Embryonic facial prominence (tissue), 1 donor: ENCODE measurements at regions not wholly inside any gene's neighbourhood (a gene's known extent, or its start where the extent isn't known, plus 50 kb on each side); places are given as distances from the start of the nearest gene placed in this dataset.

Source experiments
- DNase-seq: peaks from one replicate; pipeline ENCODE4 v3.0.0-alpha.2; 2016; ENCODE audit errors: extremely low spot score

GRCh38 chr17:72342627-72343527 is 222.1 kb downstream of the SOX9 start:
- DNase-seq: no peak

- DNase-seq: no peak
Measured at GRCh38 chr17:72343911-72344310, 223.1 kb downstream of the SOX9 start.

- no peak for DNase-seq
Measured at GRCh38 chr17:72344613-72345012, 223.8 kb downstream of the SOX9 start.

DNA sequence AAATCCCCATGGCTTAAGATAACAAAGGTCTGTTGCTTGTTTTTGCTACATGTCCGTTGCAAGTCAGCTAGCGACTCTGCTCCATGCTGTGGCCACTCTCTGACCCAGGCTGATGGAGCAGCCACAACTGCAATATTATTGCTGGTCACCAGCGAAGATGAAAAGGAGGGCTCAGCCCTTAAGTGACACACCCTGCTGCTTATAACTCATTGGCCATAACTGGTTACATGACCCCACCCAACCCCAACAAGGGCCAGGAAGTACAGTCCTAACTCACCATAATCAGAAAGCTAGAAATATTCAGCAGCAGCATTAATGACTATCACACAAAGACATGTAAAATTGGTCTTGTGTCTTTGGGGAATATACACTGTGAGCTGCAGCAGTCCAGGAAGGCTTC is 224.3 kb downstream of the SOX9 start:
- DNase-seq: no peak

GRCh38 chr17:72345536-72345935 is 224.7 kb downstream of the SOX9 start:
- no peak for DNase-seq

DNA sequence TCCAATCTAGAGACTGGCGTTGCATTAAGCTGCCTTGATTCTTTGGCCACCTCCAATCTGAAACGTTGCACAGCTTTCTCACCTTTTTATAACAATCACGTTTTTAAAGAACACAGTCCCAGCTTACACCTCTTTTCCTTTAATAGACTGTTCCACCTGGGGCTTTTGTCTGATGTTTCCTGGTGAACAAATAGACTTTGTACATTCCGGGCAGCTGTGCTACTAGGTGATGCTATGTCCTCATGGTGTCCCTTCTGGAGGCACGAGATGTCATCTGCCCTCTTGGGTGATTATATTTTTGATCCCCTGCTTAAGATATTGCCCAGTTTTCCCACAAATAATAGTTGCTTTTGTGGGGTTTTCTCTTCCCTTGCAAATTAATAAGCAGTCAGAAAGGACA is 225.5 kb downstream of the SOX9 start:
- no peak for DNase-seq

DNA sequence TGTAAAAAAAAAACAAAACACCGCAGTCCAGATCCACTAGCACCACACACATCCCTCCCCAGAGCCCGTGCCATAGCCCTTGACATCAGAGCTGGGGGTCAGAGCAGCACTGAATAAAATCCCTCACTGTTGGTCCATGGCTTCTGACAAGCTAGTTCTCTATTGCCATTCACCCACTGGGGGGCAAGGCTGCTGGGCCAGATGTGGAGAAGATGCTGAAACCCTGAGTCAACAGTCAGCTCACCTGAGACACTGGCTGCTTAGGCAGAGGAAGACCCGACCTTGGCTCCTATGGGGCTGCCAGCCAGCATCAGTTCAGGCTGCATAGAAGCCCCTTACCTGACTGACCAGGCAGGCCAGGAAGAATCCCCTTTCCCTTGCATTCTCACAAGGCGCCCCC is 228.2 kb downstream of the SOX9 start:
- DNase-seq: no peak

- DNase-seq: no peak
Measured at GRCh38 chr17:72349491-72349995, 228.7 kb downstream of the SOX9 start.

- no peak for DNase-seq
Measured at GRCh38 chr17:72350073-72350472, 229.3 kb downstream of the SOX9 start.

- DNase-seq: no peak
Measured at GRCh38 chr17:72351365-72351764, 230.5 kb downstream of the SOX9 start.

DNA sequence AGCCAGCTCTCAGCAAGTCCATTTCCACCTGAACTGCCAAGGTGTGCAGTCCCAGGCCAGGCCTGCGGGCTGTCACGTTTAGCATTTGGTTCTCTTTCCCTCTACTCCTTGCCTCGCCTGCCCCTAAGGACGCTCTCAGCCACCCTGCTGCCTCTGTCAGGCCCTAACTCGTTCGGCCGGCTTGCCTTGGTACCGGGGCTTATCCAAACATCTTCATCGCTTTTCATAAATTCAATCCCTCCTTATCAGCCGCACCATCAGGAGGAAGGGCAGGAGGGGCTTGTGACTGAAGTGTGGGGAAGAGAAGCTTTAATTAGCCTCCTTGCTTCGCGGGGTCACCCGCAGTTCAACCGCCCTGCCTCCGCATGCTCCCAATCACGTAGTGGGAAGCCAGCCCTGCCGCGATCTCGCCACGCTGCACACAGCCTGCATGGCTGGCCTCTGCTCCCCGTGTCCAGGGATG is 231.1 kb downstream of the SOX9 start:
- no peak for DNase-seq

GRCh38 chr17:72353502-72353901 is 232.7 kb downstream of the SOX9 start:
- DNase-seq: no peak

DNA sequence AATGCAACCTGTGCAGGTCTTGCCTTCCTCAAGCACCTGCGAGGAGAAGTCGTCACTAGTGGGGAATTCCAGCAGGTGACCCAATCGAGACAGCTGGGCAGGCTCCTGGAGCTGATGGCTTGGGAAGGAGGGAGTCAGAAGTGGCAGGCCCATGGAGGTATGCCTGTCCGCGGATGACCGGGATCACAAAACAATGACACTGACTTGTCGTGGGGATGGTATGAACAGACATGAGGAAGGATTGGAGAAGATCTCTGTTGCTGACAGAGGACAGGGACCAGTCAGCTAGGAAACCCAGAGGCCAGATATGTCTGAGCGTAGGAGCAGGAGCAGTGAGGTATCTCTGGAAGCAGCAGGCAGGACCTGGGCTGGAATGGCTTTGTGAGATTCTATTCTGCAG is 233.3 kb downstream of the SOX9 start:
- DNase-seq: no peak

DNA sequence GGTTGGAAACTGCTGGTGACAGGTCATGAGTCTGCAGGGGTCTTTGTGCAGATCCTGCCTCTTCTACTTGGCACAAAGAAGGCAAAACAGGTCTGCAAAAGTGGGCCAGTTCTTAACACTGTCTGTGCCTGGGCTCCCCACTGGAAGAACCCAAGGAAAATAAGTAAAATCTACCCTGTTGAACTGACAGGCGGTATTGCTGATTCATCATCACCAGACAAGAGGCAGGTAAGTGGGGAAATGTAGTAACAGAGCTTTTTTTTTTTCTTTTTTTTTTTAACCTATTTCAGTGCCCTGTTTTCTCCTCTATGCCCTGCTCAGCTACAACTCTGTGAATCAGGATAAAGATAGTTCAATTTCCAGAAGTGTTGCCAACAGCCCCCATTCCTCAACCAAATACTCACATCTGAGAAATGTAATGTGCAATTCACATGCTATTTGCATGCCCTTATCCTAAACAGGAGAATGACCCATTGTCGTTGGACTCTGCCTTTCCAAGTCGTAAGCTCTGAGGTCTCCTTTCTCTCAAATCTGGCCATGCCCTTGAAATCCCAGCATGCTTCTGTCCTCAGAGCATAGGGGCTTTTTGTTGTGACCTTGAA is 237.0 kb downstream of the SOX9 start:
- no peak for DNase-seq

DNA sequence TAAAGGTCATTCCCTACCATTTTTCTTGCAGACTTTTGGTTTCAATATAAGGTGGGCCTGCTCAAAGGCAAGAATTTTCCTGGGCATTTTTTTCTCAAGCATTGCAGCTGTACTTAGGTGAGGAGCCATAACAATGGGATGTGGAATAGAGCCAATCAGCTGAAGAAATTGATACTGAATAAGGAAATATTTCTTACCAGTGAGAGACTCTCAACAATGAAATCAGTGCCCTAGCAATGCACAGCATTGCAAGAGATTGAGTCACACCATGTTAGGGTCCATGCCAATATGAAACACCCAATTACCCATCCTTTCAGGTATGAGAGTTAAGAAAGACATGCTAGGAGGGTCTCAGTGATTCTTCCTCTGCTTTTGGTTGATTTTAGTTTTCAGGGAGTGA is 237.6 kb downstream of the SOX9 start:
- DNase-seq: no peak

GRCh38 chr17:72359274-72359673 is 238.5 kb downstream of the SOX9 start:
- no peak for DNase-seq

GRCh38 chr17:72359811-72360210 is 239.0 kb downstream of the SOX9 start:
- no peak for DNase-seq

DNA sequence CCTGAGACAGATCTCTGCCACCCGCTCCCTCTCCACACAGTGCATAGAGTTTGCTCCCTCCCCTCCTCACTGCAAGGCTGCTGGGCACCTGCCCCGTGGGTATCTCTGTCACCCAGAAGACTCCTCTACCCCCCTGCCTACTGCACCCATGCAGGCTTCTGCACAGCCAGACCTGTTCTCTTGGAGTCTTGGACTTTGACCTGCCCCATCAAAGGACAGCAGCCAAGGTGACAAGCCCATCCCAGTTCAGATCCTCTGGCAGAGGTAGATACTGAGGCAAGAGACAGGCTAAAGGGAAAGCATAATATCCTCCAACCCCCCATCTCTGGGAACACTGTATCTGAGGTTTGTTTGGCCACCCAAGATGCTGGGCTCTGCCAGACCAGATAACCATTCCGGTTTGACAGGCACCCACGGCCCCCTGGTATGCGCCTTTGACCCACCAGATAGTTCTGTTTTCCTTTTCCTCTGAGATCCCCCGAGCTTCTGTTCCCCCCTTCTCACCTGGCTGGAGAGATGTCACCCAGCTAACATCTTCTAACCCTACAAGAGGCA is 239.6 kb downstream of the SOX9 start:
- DNase-seq: no peak

DNA sequence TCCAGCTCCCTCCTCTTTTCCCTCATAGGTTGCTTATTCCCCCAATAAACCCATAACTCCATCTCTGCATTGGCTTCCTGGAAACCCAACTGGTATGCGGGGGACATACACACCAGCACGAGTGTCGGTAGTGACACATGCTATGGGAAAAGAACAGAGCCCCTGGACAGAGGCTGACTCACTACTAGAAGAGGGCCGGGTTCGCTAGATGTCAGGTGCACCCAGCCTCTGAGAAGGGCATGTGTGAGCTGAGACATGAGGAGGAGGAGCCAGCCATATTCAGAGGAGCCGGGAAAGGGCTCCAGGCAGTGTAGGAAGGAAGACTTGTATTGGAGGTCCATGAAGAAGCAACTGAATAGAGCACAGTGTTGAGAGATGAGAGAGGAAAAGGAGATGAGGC is 241.1 kb downstream of the SOX9 start:
- no peak for DNase-seq

- no peak for DNase-seq
Measured at GRCh38 chr17:72362376-72363088, 241.7 kb downstream of the SOX9 start.

DNA sequence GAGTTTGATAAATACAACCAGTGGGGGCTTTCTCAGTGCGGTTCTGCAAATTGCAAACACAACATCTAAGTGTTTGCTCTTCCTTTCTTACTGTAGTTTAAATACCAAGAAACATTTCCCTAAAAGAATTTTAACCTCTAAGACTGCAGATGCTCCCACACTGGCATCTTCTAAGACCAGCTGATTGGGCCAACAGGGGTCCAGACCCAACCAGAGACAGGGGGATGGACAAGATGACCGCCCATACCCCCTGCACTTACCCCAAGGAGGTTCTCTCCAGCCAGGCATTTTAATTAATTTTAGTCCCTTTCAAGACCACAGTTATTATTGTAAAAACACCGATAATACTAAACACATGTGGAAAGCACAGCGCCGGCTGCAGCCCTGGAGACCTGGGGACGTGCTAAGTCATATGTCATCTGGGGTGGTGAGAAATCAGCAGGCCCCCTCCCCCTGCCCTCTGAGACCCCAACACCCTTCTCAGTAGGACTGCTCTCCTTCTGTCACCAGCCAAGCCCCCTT is 242.3 kb downstream of the SOX9 start:
- DNase-seq: no peak

- DNase-seq: no peak
Measured at GRCh38 chr17:72365857-72366414, 245.1 kb downstream of the SOX9 start.
